ENCODE measurements at regions not wholly inside any gene's neighbourhood (a gene's known extent, or its start where the extent isn't known, plus 50 kb on each side); places are given as distances from the start of the nearest gene placed in this dataset.

GRCh38 chr13:31901985-31902384 is 129.6 kb upstream of the FRY start (continued):
- TF ChIP-seq ATF6 (CRISPR knock-in tag; conservative IDR thresholded peaks at IDR 0.05) = no peak
- no peak for TF ChIP-seq CEBPG (CRISPR knock-in tag; IDR thresholded peaks at IDR 0.05)
- TF ChIP-seq ZNF652 (CRISPR knock-in tag; IDR thresholded peaks at IDR 0.05; ENCODE audit: borderline replicate concordance, low read depth) = no peak
- TF ChIP-seq ZBTB37 (CRISPR knock-in tag; IDR thresholded peaks at IDR 0.05) = no peak
- no peak for TF ChIP-seq ZNF562 (CRISPR knock-in tag; IDR thresholded peaks at IDR 0.05; ENCODE audit: borderline replicate concordance)
- no peak for TF ChIP-seq MZF1 (CRISPR knock-in tag; IDR thresholded peaks at IDR 0.05; ENCODE audit: borderline replicate concordance)
- TF ChIP-seq ZNF33A (CRISPR knock-in tag; IDR thresholded peaks at IDR 0.05; ENCODE audit: borderline replicate concordance) = no peak
- no peak for TF ChIP-seq ZNF253 (CRISPR knock-in tag; IDR thresholded peaks at IDR 0.05; ENCODE audit: borderline replicate concordance)
- TF ChIP-seq RFX5 (IDR thresholded peaks at IDR 0.05; ENCODE audit: low read depth, low read length) = no peak
- no peak for TF ChIP-seq ZSCAN29 (CRISPR knock-in tag; conservative IDR thresholded peaks at IDR 0.05)
- no peak for TF ChIP-seq SETDB1 (CRISPR knock-in tag; IDR thresholded peaks at IDR 0.05; ENCODE audit: borderline replicate concordance)
- no peak for TF ChIP-seq ZNF563 (CRISPR knock-in tag; IDR thresholded peaks at IDR 0.05)
- TF ChIP-seq RFX3 (CRISPR knock-in tag; IDR thresholded peaks at IDR 0.05) = no peak
- no peak for TF ChIP-seq SOX6 (IDR thresholded peaks at IDR 0.05)
- no peak for TF ChIP-seq SOX6 (CRISPR knock-in tag; IDR thresholded peaks at IDR 0.05)
- TF ChIP-seq HCFC1 (IDR thresholded peaks at IDR 0.05; ENCODE audit: low read depth, low read length) = no peak
